Esophagus muscularis mucosa (tissue), 4 donors: ENCODE measurements at regions not wholly inside any gene's neighbourhood (a gene's known extent, or its start where the extent isn't known, plus 50 kb on each side); places are given as distances from the start of the nearest gene placed in this dataset.

Experiments
- EP300 ChIP-seq: sonication (generic); formaldehyde crosslinking; IDR thresholded peaks from one replicate; pipeline ENCODE4 v1.6.1; 2017; ENCODE audit warnings: antibody characterized with exemption
- POLR2A ChIP-seq: fragments of 450-650 bp; IDR thresholded peaks from one replicate; pipeline ENCODE4 v1.6.1; 2017; ENCODE audit warnings: antibody characterized with exemption, moderate library complexity, mild to moderate bottlenecking, low read depth
- TF ChIP-seq, protein P1 (sequence below), 3 experiments: fragments of 200-600 bp in 2 of 3; fragments of 450-650 bp in 1 of 3; sonication (generic) in 2 of 3; IDR thresholded peaks; one replicate each; pipeline ENCODE4 v1.5.1; 2017 to 2019; ENCODE audit warnings: antibody characterized with exemption in 3 of 3, mild to moderate bottlenecking in 2 of 3, moderate library complexity in 1 of 3

DNA sequence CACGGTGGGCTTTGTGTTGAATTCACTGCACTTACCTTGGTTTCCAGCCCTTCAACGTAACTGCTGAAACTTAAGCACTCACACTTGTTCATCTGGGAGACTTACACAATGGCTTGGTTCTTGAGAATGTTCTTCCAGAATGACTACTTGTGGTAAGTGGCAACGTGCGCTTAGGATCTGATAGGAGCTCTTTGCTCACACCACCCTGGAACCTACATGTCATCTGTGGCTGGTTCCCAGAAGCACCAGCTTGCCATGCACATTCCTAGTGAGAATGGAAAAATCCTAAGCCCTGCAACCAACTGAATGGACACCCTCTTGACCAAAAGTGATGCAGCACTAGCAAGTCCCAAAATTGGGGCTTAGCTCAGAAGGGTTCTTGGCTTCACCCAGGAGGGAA is 59.0 kb upstream of the FAM181A start:
- TF ChIP-seq, protein P1, sequence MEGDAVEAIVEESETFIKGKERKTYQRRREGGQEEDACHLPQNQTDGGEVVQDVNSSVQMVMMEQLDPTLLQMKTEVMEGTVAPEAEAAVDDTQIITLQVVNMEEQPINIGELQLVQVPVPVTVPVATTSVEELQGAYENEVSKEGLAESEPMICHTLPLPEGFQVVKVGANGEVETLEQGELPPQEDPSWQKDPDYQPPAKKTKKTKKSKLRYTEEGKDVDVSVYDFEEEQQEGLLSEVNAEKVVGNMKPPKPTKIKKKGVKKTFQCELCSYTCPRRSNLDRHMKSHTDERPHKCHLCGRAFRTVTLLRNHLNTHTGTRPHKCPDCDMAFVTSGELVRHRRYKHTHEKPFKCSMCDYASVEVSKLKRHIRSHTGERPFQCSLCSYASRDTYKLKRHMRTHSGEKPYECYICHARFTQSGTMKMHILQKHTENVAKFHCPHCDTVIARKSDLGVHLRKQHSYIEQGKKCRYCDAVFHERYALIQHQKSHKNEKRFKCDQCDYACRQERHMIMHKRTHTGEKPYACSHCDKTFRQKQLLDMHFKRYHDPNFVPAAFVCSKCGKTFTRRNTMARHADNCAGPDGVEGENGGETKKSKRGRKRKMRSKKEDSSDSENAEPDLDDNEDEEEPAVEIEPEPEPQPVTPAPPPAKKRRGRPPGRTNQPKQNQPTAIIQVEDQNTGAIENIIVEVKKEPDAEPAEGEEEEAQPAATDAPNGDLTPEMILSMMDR (IDR thresholded peaks at IDR 0.05), result no peak
- TF ChIP-seq POLR2A (no peak), EP300 (no peak)
